Skeletal muscle tissue (tissue), 3 donors: ENCODE measurements at regions not wholly inside any gene's neighbourhood (a gene's known extent, or its start where the extent isn't known, plus 50 kb on each side); places are given as distances from the start of the nearest gene placed in this dataset.

Experiments used
- H3K27ac ChIP-seq: one replicate; pipeline ENCODE4 v1.7.0; 2013; ENCODE audit warnings: mild to moderate bottlenecking, low read depth, low read length, inconsistent platforms
- H3K27me3 ChIP-seq, 3 donors: one replicate each; pipeline ENCODE4 v1.7.0; 2013; ENCODE audit warnings: low read length in 3 of 3; ENCODE audit not compliant: control insufficient read depth in 3 of 3, insufficient read depth in 3 of 3
- H3K36me3 ChIP-seq, 3 donors: one replicate each; pipeline ENCODE4 v1.7.0; 2013; ENCODE audit warnings: low read length in 3 of 3; ENCODE audit not compliant: control insufficient read depth in 3 of 3, insufficient read depth in 3 of 3
- H3K4me1 ChIP-seq, 3 donors: one replicate each; pipeline ENCODE4 v1.7.0; 2013; ENCODE audit warnings: low read length in 3 of 3, mild to moderate bottlenecking in 3 of 3; ENCODE audit not compliant: control insufficient read depth in 3 of 3, insufficient read depth in 3 of 3
- H3K4me3 ChIP-seq, 3 donors: one replicate each; pipeline ENCODE4 v1.7.0; 2013; ENCODE audit warnings: low read length in 3 of 3
- H3K9ac ChIP-seq, 3 donors: one replicate each; pipeline ENCODE4 v1.7.0; 2013; ENCODE audit warnings: low read length in 3 of 3, mild to moderate bottlenecking in 3 of 3, moderate library complexity in 2 of 3, low read depth in 1 of 3
- H3K9me3 ChIP-seq, 3 donors: one replicate each; pipeline ENCODE4 v1.7.0; 2013; ENCODE audit warnings: low read length in 3 of 3; ENCODE audit not compliant: control insufficient read depth in 3 of 3
- donor health status: Osteomylitis.

GRCh38 chr2:380221-380620 lies 92.3 kb upstream of the ALKAL2 start:
- H3K27ac ChIP-seq: no peak overlapping the region

DNA sequence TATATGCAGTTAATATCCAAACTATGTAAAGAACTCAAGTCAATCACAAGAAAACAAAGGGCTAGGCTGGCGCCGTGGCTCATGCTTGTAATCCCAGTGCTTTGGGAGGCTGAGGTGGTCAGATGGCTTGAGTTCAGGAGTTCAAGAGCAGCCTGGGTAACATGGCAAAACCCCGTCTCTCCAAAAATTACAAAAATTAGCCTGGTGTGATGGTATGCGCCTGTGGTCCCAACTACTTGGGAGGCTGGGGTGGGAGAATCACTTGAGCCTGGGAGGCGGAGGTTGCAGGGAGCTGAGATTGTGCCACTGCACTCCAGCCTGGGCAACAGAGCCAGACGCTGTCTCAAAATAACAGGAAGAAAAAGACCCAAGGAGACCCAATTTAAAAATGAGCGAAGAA lies 91.9 kb upstream of the ALKAL2 start:
- Histone ChIP-seq H3K27ac (no peak overlapping the region), H3K4me3 (no peak overlapping the region), H3K36me3 (no peaks in the 10 kb centered on the region), H3K4me1 (peaks cover 0 to 4% (median 0%) of the 10 kb centered on the region in 3 donors), H3K27me3 (peaks cover 0 to 8% (median 4%) of the 10 kb centered on the region in 3 donors), H3K9ac (no peak overlapping the region), H3K9me3 (peaks cover 0 to 8% (median 3%) of the 10 kb centered on the region in 3 donors)

More at GRCh38 chr2:380221-380620, 92.3 kb upstream of the ALKAL2 start:
- no peak overlapping the region for H3K9ac ChIP-seq
- peaks cover 0 to 4% (median 0%) of the 10 kb centered on the region in 3 donors for H3K4me1 ChIP-seq
- H3K27me3 ChIP-seq: peaks cover 0 to 11% (median 4%) of the 10 kb centered on the region in 3 donors
- H3K9me3 ChIP-seq: peaks cover 0 to 8% (median 3%) of the 10 kb centered on the region in 3 donors
- H3K36me3 ChIP-seq: no peaks in the 10 kb centered on the region
- H3K4me3 ChIP-seq: no peak overlapping the region

- H3K27ac ChIP-seq: no peak overlapping the region
- no peak overlapping the region for H3K4me3 ChIP-seq
- H3K36me3 ChIP-seq: no peaks in the 10 kb centered on the region
- H3K9ac ChIP-seq: no peak overlapping the region
- H3K27me3 ChIP-seq: peaks cover 0 to 8% (median 0%) of the 10 kb centered on the region in 3 donors
- peaks cover 0 to 8% (median 3%) of the 10 kb centered on the region in 3 donors for H3K9me3 ChIP-seq
- peaks cover 0 to 4% (median 0%) of the 10 kb centered on the region in 3 donors for H3K4me1 ChIP-seq
Observed at GRCh38 chr2:378364-378763, 90.5 kb upstream of the ALKAL2 start.

GRCh38 chr2:377414-377813 lies 89.5 kb upstream of the ALKAL2 start:
- Histone ChIP-seq H3K9ac (no peak overlapping the region), H3K36me3 (no peaks in the 10 kb centered on the region), H3K4me3 (no peak overlapping the region), H3K4me1 (peaks cover 0 to 4% (median 0%) of the 10 kb centered on the region in 3 donors), H3K9me3 (peaks cover 0 to 8% (median 3%) of the 10 kb centered on the region in 3 donors), H3K27ac (no peak overlapping the region), H3K27me3 (peaks cover 0 to 7% (median 0%) of the 10 kb centered on the region in 3 donors)

GRCh38 chr2:375956-376307 lies 88.0 kb upstream of the ALKAL2 start:
- Histone ChIP-seq H3K36me3 (no peaks in the 10 kb centered on the region), H3K9me3 (peaks cover 0 to 8% (median 3%) of the 10 kb centered on the region in 3 donors), H3K9ac (no peak overlapping the region), H3K27me3 (peaks cover 0 to 5% (median 0%) of the 10 kb centered on the region in 3 donors), H3K27ac (no peak overlapping the region), H3K4me1 (peaks cover 0 to 4% (median 0%) of the 10 kb centered on the region in 3 donors), H3K4me3 (no peak overlapping the region)

DNA sequence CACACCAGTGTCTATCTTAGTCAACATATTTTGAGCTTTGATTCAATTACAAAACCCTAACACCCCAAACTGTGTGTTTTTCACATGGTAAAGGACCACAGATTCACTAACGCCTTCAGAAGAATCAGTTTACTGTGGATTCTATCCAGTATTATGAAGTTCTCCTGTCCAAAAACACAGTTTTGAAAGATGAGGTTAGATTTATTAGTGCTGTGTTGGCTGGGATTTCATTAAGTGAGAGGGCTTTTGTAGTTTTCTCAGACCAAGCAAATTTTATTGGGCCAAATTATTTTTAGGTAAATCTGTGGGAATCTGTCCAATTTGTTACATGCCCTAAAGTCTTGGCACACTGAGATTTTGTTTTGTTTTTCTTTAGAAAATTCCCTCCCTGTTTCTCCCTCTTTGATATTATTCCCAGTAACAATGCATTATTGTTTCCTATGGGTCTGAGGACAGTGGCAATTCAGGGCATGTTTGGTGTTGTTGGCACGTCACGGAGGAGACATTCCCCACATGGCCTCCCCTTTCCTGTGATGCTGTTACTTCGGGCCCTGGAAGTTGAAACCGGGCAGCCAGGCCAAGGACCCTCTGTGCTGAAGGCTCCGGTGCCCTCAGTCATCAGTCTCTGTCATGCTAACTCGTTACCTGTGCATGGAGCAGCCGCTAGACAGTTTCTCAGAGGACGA lies 87.5 kb upstream of the ALKAL2 start:
- no peak overlapping the region for H3K9ac ChIP-seq

GRCh38 chr2:368386-368785 lies 80.5 kb upstream of the ALKAL2 start:
- Histone ChIP-seq H3K9me3 (no peaks in the 10 kb centered on the region), H3K9ac (no peak overlapping the region), H3K4me3 (no peak overlapping the region), H3K27me3 (peaks cover 0 to 3% (median 0%) of the 10 kb centered on the region in 3 donors), H3K36me3 (no peaks in the 10 kb centered on the region), H3K4me1 (no peaks in the 10 kb centered on the region), H3K27ac (no peak overlapping the region)

More for the DNA sequence above, 87.5 kb upstream of the ALKAL2 start:
- Histone ChIP-seq H3K27me3 (peaks cover 0 to under 1% (median 0%) of the 10 kb centered on the region in 3 donors), H3K4me1 (peaks cover 0 to 4% (median 0%) of the 10 kb centered on the region in 3 donors), H3K9me3 (peaks cover 0 to 8% (median 3%) of the 10 kb centered on the region in 3 donors), H3K27ac (no peak overlapping the region), H3K4me3 (no peak overlapping the region), H3K36me3 (no peaks in the 10 kb centered on the region)

DNA sequence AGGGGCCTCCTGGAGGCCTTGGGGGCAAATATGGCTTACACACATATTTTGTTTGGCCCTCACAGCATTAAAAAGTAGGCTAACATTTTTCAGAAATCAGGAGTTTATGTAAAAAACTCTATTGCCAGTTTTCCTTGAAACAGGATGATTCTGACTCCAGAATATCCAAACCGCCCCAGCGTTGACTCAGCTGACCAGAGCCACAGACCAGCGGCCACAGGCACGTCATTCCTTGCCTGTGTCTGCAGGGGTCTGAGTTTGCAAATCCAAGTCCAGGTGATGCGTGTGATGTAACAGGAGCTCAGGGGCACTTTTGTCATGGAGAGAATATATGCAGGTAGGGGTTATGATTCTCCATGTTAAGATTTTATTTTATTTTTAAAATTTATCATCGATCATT lies 79.4 kb upstream of the ALKAL2 start:
- Histone ChIP-seq H3K9me3 (no peaks in the 10 kb centered on the region), H3K27me3 (peaks cover 0 to 3% (median 0%) of the 10 kb centered on the region in 3 donors), H3K36me3 (no peaks in the 10 kb centered on the region), H3K9ac (no peak overlapping the region), H3K4me1 (no peaks in the 10 kb centered on the region), H3K27ac (no peak overlapping the region), H3K4me3 (no peak overlapping the region)

DNA sequence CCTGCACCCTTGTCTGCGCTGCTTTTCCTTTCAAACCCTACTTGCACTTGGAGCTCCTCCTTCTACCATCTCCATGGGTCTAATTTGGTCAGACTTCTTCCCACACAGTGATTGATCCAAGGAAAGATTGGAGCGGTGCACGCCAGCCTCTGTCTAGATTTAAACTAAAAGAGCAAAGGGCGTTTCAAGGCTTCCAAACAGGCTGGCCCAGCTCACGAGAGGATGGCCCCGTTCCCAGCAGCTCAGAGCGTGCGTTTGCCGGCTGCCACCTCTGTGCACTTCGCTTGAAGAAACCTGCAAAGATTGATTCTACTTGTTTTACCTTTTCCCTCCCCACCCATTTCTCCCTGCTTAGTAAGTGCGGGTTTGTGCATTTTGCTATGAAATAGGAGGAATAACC lies 78.8 kb upstream of the ALKAL2 start:
- Histone ChIP-seq H3K36me3 (no peaks in the 10 kb centered on the region), H3K4me3 (no peak overlapping the region), H3K9ac (no peak overlapping the region), H3K4me1 (no peaks in the 10 kb centered on the region), H3K27ac (no peak overlapping the region), H3K27me3 (peaks cover 0 to 3% (median 0%) of the 10 kb centered on the region in 3 donors), H3K9me3 (peaks cover 0 to 1% (median 0%) of the 10 kb centered on the region in 3 donors)
